ENCODE measurements at regions not wholly inside any gene's neighbourhood (a gene's known extent, or its start where the extent isn't known, plus 50 kb on each side); places are given as distances from the start of the nearest gene placed in this dataset.
"Not testable (repeated sequence)": the region's sequence is repeated elsewhere in the genome, so short reads cannot be mapped to it uniquely, and the experiment has no call there.

- DNase-seq = no peak
Measured at GRCh38 chr1:4461726-4462290, 192.6 kb upstream of the AJAP1 start.

GRCh38 chr1:4462831-4463484 lies 191.5 kb upstream of the AJAP1 start:
- no peak for DNase-seq

- DNase-seq = no peak
Measured at GRCh38 chr1:4463631-4464030, 190.8 kb upstream of the AJAP1 start.

- no peak for DNase-seq
Measured at GRCh38 chr1:4464478-4464877, 189.9 kb upstream of the AJAP1 start.

GRCh38 chr1:4467241-4467640 lies 187.2 kb upstream of the AJAP1 start:
- no peak for DNase-seq

- no peak for DNase-seq
Measured at GRCh38 chr1:4468386-4468785, 186.0 kb upstream of the AJAP1 start.

GRCh38 chr1:4468804-4469514 lies 185.4 kb upstream of the AJAP1 start:
- DNase-seq = no peak

- no peak for DNase-seq
Measured at GRCh38 chr1:4476394-4476793, 178.0 kb upstream of the AJAP1 start.

GRCh38 chr1:4481451-4481850 lies 173.0 kb upstream of the AJAP1 start:
- no peak for DNase-seq

GRCh38 chr1:4482526-4482925 lies 171.9 kb upstream of the AJAP1 start:
- no peak for DNase-seq

GRCh38 chr1:4483021-4483625 lies 171.3 kb upstream of the AJAP1 start:
- peak; percentile 38 for DNase-seq

- peak; percentile 79 for DNase-seq
Measured at GRCh38 chr1:4485398-4485797, 169.0 kb upstream of the AJAP1 start.

- DNase-seq = no peak
Measured at GRCh38 chr1:4485878-4486277, 168.5 kb upstream of the AJAP1 start.

GRCh38 chr1:4486408-4487120 lies 167.8 kb upstream of the AJAP1 start:
- DNase-seq = no peak

- DNase-seq = no peak
Measured at GRCh38 chr1:4488018-4488417, 166.4 kb upstream of the AJAP1 start.

GRCh38 chr1:4489486-4489885 lies 164.9 kb upstream of the AJAP1 start:
- no peak for DNase-seq

- not testable (repeated sequence) for DNase-seq
Measured at GRCh38 chr1:4489992-4490391, 164.4 kb upstream of the AJAP1 start.

GRCh38 chr1:4494027-4494426 lies 160.4 kb upstream of the AJAP1 start:
- DNase-seq = no peak

- no peak for DNase-seq
Measured at GRCh38 chr1:4494558-4494957, 159.9 kb upstream of the AJAP1 start.

- DNase-seq = no peak
Measured at GRCh38 chr1:4495809-4496208, 158.6 kb upstream of the AJAP1 start.

GRCh38 chr1:4500441-4500840 lies 154.0 kb upstream of the AJAP1 start:
- DNase-seq = no peak

- no peak for DNase-seq
Measured at GRCh38 chr1:4506591-4506990, 147.8 kb upstream of the AJAP1 start.

GRCh38 chr1:4509206-4509605 lies 145.2 kb upstream of the AJAP1 start:
- DNase-seq = no peak
